GM12872 (cell line): ENCODE measurements at regions not wholly inside any gene's neighbourhood (a gene's known extent, or its start where the extent isn't known, plus 50 kb on each side); places are given as distances from the start of the nearest gene placed in this dataset.

ENCODE experiments used
- TF ChIP-seq, protein P1 (sequence below): IDR thresholded peaks from 3 replicates; pipeline ENCODE4 v1.5.1; 2011; ENCODE audit warnings: low read depth, mild to moderate bottlenecking, low read length, moderate library complexity; ENCODE audit not compliant: insufficient read depth

DNA sequence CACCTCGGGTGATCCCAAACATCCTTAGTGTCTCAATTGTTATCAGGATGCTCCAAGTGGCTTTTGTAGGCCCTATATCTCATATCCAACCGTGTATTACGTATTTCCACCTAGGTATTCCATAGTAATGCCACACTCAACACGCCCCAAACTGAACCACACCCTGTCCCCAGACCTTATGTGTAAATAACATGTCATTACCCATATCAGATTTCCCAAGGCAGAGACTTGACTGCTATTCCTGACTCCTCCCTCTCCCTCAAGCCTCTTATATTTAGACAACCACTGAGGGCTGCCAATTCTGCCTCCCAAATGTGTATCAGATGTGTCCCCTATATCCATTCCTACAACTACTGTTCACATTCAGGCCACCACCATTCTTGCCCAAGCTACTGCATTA, 132.8 kb upstream of the NCAM1 start:
- TF ChIP-seq, protein P1, sequence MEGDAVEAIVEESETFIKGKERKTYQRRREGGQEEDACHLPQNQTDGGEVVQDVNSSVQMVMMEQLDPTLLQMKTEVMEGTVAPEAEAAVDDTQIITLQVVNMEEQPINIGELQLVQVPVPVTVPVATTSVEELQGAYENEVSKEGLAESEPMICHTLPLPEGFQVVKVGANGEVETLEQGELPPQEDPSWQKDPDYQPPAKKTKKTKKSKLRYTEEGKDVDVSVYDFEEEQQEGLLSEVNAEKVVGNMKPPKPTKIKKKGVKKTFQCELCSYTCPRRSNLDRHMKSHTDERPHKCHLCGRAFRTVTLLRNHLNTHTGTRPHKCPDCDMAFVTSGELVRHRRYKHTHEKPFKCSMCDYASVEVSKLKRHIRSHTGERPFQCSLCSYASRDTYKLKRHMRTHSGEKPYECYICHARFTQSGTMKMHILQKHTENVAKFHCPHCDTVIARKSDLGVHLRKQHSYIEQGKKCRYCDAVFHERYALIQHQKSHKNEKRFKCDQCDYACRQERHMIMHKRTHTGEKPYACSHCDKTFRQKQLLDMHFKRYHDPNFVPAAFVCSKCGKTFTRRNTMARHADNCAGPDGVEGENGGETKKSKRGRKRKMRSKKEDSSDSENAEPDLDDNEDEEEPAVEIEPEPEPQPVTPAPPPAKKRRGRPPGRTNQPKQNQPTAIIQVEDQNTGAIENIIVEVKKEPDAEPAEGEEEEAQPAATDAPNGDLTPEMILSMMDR = no peak

DNA sequence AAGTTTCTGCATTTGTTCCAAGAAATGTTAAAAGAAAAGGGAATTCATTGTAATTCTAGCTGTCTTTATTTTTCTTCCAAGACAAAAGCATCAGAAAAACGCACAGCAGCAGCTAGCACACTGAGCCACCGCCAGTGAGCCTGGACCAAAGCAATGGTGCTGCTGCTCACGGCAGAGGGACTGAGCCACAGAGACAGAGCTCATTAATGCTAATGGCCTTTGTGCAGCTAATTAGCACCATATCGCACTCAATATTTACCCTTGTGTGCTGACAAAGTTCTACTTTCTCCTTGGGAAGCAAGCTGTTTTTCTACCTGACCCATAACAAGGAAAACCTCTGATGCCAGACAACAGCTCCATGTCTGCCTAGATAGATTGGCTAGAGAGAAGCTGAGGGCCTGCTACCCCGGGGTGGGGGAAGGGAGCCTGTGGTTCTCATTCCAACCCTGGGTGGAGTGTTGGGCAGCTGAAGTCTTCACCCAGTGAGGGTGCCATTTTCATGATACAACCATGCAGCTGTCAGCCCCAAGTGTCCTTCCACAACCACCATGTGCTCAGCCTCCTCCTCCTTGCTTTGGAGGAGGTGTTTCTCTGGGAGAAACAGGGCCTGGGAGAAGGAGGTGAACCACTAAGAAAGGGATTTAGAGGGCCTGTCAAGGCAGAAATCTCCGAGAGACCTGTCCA, 131.1 kb upstream of the NCAM1 start:
- TF ChIP-seq, protein P1 = no peak

DNA sequence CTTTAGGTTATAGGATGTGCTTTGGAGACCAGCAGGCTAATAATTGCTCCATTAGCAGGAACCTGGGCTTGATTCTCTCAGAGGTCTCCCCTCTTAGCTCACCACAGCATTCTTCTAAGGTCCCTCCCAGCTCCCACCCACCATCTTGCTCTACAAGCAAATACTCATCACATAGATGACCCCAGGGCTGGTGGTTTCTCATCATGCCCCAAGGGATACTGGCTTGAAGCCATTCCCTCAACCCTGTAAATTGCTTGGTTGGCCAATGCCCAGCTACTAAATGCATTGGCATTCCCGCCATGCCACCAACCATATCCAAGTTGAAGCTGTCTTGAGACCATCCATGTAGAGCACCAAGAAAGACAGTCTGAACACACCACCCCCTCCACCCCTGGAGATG, 130.2 kb upstream of the NCAM1 start:
- TF ChIP-seq, protein P1 = no peak

DNA sequence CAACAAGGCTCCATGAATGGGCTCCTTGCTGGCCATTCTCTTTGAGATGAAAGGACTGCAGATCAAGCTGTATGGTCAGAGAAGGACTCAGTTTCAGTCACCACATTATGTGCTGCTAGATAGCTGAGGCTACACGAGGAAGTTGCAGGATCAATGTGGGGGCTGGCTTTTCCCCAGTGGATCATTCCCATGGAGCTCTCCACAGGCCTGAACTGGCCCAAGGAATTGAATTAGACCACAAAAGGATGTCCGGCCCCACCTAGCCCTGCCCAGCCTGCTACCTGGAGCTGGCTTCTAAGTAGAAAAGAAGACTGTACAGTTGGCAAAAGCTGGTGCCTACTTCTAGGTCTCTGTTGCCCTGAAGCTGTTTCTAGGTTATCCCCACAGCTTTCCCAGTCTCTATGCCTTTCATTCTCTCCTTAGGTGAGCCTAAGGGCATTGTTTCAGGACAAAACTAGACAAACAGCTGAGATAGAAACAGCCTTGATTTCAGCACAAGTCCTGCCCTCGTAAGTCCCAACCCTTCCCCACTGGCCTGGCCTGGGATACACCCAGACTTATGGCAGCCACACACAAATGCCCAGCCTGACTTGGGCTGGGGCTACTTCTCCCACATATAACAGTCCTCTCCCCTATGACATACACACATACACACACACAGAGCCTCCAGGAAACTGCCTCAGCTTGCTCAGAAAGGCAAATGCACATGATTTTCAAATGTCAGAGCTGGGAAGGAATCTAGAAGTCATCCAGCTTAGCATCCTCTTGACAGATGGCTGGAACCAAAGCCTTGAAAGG, 129.1 kb upstream of the NCAM1 start:
- TF ChIP-seq, protein P1 = no peak

DNA sequence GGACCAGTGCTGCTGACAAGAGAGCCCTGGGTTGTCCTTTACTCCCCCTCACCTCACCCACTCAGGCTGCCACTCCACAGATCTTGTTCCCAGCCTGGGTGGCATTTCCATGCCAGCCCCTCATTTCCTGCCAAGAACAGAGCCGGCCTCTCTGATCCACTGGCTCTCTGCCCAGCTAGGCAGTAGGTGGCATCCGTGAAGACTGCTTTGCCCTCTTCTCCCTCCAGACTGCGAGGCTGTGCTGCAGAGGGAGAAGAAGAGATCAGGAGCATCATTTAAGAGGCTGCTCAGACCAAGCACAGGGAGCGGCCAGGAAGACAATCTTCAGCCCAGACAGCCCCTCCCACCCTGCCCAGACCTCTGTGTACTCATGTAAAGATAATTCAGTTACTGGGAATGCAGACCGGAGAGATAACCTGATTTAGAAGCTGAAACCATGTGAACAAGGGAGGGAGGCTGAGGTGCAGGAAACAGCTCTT, 126.9 kb upstream of the NCAM1 start:
- TF ChIP-seq, protein P1 = no peak

DNA sequence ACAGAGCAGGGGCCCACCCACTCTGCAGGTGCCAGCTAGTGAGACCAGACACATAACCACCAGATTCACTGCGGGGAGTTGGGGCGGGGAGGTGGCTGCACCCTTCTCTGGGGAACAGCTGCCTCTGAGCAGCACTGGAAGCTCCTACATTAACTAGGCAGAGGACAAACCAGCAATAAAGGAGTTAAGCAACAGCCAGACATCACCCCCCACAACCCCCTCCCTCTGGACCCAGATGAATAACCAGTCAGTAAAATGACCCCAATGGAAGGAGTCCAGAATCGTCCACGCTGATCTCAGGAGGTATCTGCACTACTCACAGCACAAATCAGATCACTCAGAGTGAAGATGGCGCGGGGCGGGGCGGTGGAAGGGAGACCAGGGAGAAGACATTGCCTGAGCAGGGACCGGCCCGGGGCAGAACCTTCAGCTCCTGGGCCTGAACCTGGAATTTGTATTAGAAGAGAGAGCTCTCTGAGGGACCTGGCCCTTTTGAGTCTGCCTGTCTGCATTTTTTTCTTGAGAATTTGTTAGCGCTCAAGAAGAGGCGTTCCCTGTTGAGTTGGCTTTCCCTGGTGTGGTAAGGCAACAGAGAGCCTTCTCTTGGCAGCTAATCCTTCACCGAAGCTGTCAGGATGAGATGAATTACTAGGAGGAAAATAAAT, 125.5 kb upstream of the NCAM1 start:
- TF ChIP-seq, protein P1 = no peak

DNA sequence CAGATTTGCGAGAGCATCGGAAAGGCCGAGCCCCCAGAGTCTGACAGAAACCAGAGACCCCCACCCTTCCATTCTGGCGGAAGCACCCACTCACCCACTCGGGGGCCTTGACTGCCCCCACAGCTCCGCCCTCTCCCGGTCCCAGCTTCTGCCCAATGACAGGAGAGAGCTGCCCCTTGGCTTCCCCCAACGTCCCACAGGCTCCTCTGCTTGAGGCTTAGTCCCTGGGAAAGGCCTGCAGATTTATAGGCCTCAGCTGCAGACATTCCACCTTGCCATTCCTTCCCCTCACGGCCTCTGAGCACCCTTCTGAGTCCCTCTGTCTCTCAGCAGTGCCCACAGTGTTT, 125.0 kb upstream of the NCAM1 start:
- TF ChIP-seq, protein P1 = no peak
